ENCODE measurements at regions not wholly inside any gene's neighbourhood (a gene's known extent, or its start where the extent isn't known, plus 50 kb on each side); places are given as distances from the start of the nearest gene placed in this dataset.

- H3K9me3 ChIP-seq (replicated peaks in 1 of 2; ENCODE audit: control insufficient read depth in 1 of 2, insufficient read depth in 1 of 2, low read length in 2 of 2): no peaks in the 10 kb centered on the region
- no peak overlapping the region for H3K27ac ChIP-seq (ENCODE audit: low read depth in 1 of 2, low read length in 2 of 2)
- no peaks in the 10 kb centered on the region for H3K27me3 ChIP-seq (ENCODE audit: control insufficient read depth in 2 of 2, insufficient read depth in 2 of 2, low read length in 2 of 2)
- no peak overlapping the region for H3K4me2 ChIP-seq (replicated peaks; ENCODE audit: extremely low read depth, low read length, poor library complexity, severe bottlenecking)
- H3K4me3 ChIP-seq (replicated peaks in 1 of 3; ENCODE audit: low read depth in 2 of 3, low read length in 3 of 3): no peak overlapping the region
- DNase-seq: no peak
- intact Hi-C loops (cut with micrococcal nuclease): no loop called here
- no peaks in the 10 kb centered on the region for H3K36me3 ChIP-seq (replicated peaks in 1 of 2; ENCODE audit: control insufficient read depth in 1 of 2, insufficient read depth in 2 of 2, low read length in 2 of 2)
- H3K27me3 Mint-ChIP-seq (ENCODE audit: low read depth in 3 of 3): peaks cover 0 to 2% (median 0%) of the 10 kb centered on the region in 3 donors
- no peaks in the 10 kb centered on the region for H3K79me2 ChIP-seq (ENCODE audit: insufficient read depth, low read length)
- no peaks in the 10 kb centered on the region for H3K4me1 ChIP-seq (ENCODE audit: control insufficient read depth in 1 of 2, insufficient read depth in 2 of 2, low read length in 2 of 2)
- peaks cover 0 to 4% (median 0%) of the 10 kb centered on the region in 7 donors for H3K9me3 Mint-ChIP-seq
- WGBS (ENCODE audit: insufficient coverage): no CpG with 5 or more reads among the region's 1 CpG
- no peaks in the 10 kb centered on the region for H4K20me1 ChIP-seq (ENCODE audit: insufficient read depth, low read length)
- no peaks in the 10 kb centered on the region for H3K4me1 Mint-ChIP-seq
- TF ChIP-seq CTCF (IDR thresholded peaks at IDR 0.05): no peak
- no peaks in the 10 kb centered on the region for H3K36me3 Mint-ChIP-seq
- no peak overlapping the region for H2AFZ ChIP-seq (ENCODE audit: insufficient read depth, low read depth, low read length, poor library complexity, severe bottlenecking)
- H3K9ac ChIP-seq (ENCODE audit: insufficient read depth, low read length, poor library complexity, severe bottlenecking): no peak overlapping the region
- no peak overlapping the region for H3K4me3 Mint-ChIP-seq
- H3K27ac Mint-ChIP-seq: no peak overlapping the region
These were observed 129.6 kb upstream of the GRIA1 start for GRCh38 chr5:153360860-153361259.

GRCh38 chr5:153361735-153362409 lies 128.6 kb upstream of the GRIA1 start:
- no peaks in the 10 kb centered on the region for H3K4me1 ChIP-seq (ENCODE audit: control insufficient read depth in 1 of 2, insufficient read depth in 2 of 2, low read length in 2 of 2)
- Mint-ChIP-seq H3K4me3 (no peak overlapping the region), H3K9me3 (peaks cover 0 to 3% (median 0%) of the 10 kb centered on the region in 7 donors), H3K4me1 (no peaks in the 10 kb centered on the region), H3K36me3 (no peaks in the 10 kb centered on the region), H3K27ac (no peak overlapping the region), H3K27me3 (ENCODE audit: low read depth in 3 of 3) (peaks cover 0 to 2% (median 0%) of the 10 kb centered on the region in 3 donors)
- no peak overlapping the region for H3K4me2 ChIP-seq (replicated peaks; ENCODE audit: extremely low read depth, low read length, poor library complexity, severe bottlenecking)
- H4K20me1 ChIP-seq (ENCODE audit: insufficient read depth, low read length): no peaks in the 10 kb centered on the region
- no peak overlapping the region for H3K4me3 ChIP-seq (replicated peaks in 1 of 3; ENCODE audit: low read depth in 2 of 3, low read length in 3 of 3)
- no peak overlapping the region for H3K27ac ChIP-seq (ENCODE audit: low read depth in 1 of 2, low read length in 2 of 2)
- no peaks in the 10 kb centered on the region for H3K9me3 ChIP-seq (replicated peaks in 1 of 2; ENCODE audit: control insufficient read depth in 1 of 2, insufficient read depth in 1 of 2, low read length in 2 of 2)
- no peaks in the 10 kb centered on the region for H3K36me3 ChIP-seq (replicated peaks in 1 of 2; ENCODE audit: control insufficient read depth in 1 of 2, insufficient read depth in 2 of 2, low read length in 2 of 2)
- H3K9ac ChIP-seq (ENCODE audit: insufficient read depth, low read length, poor library complexity, severe bottlenecking): no peak overlapping the region
- no peaks in the 10 kb centered on the region for H3K79me2 ChIP-seq (ENCODE audit: insufficient read depth, low read length)
- H3K27me3 ChIP-seq (ENCODE audit: control insufficient read depth in 2 of 2, insufficient read depth in 2 of 2, low read length in 2 of 2): no peaks in the 10 kb centered on the region
- intact Hi-C loops (cut with micrococcal nuclease): no loop called here
- no peak for TF ChIP-seq CTCF (IDR thresholded peaks at IDR 0.05)
- DNase-seq: no peak
- H2AFZ ChIP-seq (ENCODE audit: insufficient read depth, low read depth, low read length, poor library complexity, severe bottlenecking): no peak overlapping the region
- WGBS (ENCODE audit: insufficient coverage): no CpG with 5 or more reads among the region's 3 CpGs
